K562 (cell line): ENCODE measurements at regions not wholly inside any gene's neighbourhood (a gene's known extent, or its start where the extent isn't known, plus 50 kb on each side); places are given as distances from the start of the nearest gene placed in this dataset.

Experiments
- ATAC-seq: fragments of 200-7000 bp; cut with Tn5 transposase; 3 replicates; pipeline ENCODE4 v1.9.1; 2020; ENCODE audit warnings: moderate library complexity
- BruUV-seq: library from RNA; stranded (reverse); fragments of 400-500 nt; replicated peaks from 2 replicates; lab custom pipeline; 2021; lab: Mats Ljungman, UMichigan
- CTCF ChIA-PET: fragments of 300-600 bp; formaldehyde crosslinking; extraction: SDS; loops from one replicate; lab custom pipeline; 2021; ENCODE audit warnings: low intra/inter-chr PET ratio; lab: Yijun Ruan, JAX
- POLR2A ChIA-PET: fragments of 300-600, 350-650 bp; sonication (Branson Sonifier 250); formaldehyde crosslinking; extraction: SDS; loops from one replicate; lab custom pipeline; 2021; ENCODE audit warnings: antibody characterized with exemption, inconsistent platforms; lab: Yijun Ruan, JAX
- DNase-seq, 4 experiments: peaks; one replicate each; pipeline versions ENCODE4 v3.0.0 to v3.0.0-alpha.2; 2011 to 2018; ENCODE audit warnings: low spot score in 3 of 4, mixed read lengths in 3 of 4; ENCODE audit errors: extremely low read depth in 1 of 4
- FAIRE-seq: peaks from 2 replicates; lab custom pipeline; 2011; peaks lifted over from hg19 to GRCh38; lab: Jason Lieb, UNC
- H2AFZ ChIP-seq: 2 replicates; pipeline ENCODE4 v1.6.0; 2011; ENCODE audit warnings: low read depth, low read length, control low read depth, inconsistent platforms
- H3K27ac ChIP-seq: fragments of 200-600 bp; 3 replicates; pipeline ENCODE4 v1.8.0; 2011; ENCODE audit warnings: low read depth, mild to moderate bottlenecking, control low read depth, inconsistent platforms, low read length, moderate library complexity, mixed read lengths; ENCODE audit errors: extremely low read depth
- H3K27me3 ChIP-seq, 2 experiments: fragments of 300-600 bp in 1 of 2; 2 replicates in 1 of 2; 3 replicates in 1 of 2; pipeline versions ENCODE4 v1.6.0 to v1.8.0; 2011; ENCODE audit warnings: inconsistent platforms in 2 of 2, low read length in 2 of 2, mild to moderate bottlenecking in 1 of 2, mixed read lengths in 1 of 2, moderate library complexity in 1 of 2; ENCODE audit not compliant: control insufficient read depth in 2 of 2, insufficient read depth in 2 of 2
- H3K36me3 ChIP-seq: fragments of 300-600 bp; 3 replicates; pipeline ENCODE4 v1.8.0; 2011; ENCODE audit warnings: mild to moderate bottlenecking, low read length, inconsistent platforms; ENCODE audit not compliant: control insufficient read depth, insufficient read depth
- H3K4me1 ChIP-seq, 2 experiments: fragments of 200-600 bp in 1 of 2; replicated peaks in 1 of 2; 2 replicates in 1 of 2; 3 replicates in 1 of 2; pipeline versions ENCODE4 v1.5.1 to v1.8.0; 2011; ENCODE audit warnings: inconsistent platforms in 2 of 2, low read length in 2 of 2, mild to moderate bottlenecking in 1 of 2, mixed read lengths in 1 of 2, moderate library complexity in 1 of 2; ENCODE audit not compliant: control insufficient read depth in 2 of 2, insufficient read depth in 2 of 2
- H3K4me2 ChIP-seq: 2 replicates; pipeline ENCODE4 v1.6.1; 2011; ENCODE audit warnings: low read length, control low read depth, inconsistent platforms, mixed read lengths; ENCODE audit not compliant: insufficient read depth
- H3K4me3 ChIP-seq: fragments of 200-600 bp; sonication (generic), shearing (Covaris generic); 2 replicates; pipeline ENCODE4 v1.5.1; 2016; ENCODE audit warnings: control low read depth, inconsistent platforms
- H3K79me2 ChIP-seq: fragments of 200-600 bp; 3 replicates; pipeline ENCODE4 v1.8.0; 2011; ENCODE audit warnings: low read length, inconsistent platforms; ENCODE audit not compliant: control insufficient read depth, insufficient read depth
- H3K9ac ChIP-seq, 2 experiments: 2 replicates each; pipeline versions ENCODE4 v1.6.0 to v1.6.1; 2011; ENCODE audit warnings: low read depth in 2 of 2, low read length in 2 of 2, control low read depth in 1 of 2, inconsistent platforms in 1 of 2, mild to moderate bottlenecking in 1 of 2, mixed read lengths in 1 of 2; ENCODE audit not compliant: insufficient read depth in 1 of 2
- H3K9me1 ChIP-seq: one replicate; pipeline ENCODE4 v1.6.0; 2011; ENCODE audit warnings: inconsistent platforms, mild to moderate bottlenecking, low read length, moderate library complexity; ENCODE audit not compliant: control insufficient read depth, insufficient read depth
- H3K9me3 ChIP-seq: replicated peaks from 2 replicates; pipeline ENCODE4 v1.5.1; 2011; ENCODE audit warnings: low read depth, low read length, inconsistent platforms; ENCODE audit not compliant: control insufficient read depth, insufficient read depth
- H4K20me1 ChIP-seq: replicated peaks from 2 replicates; pipeline ENCODE4 v1.6.1; 2011; ENCODE audit warnings: low read length, inconsistent platforms, mixed read lengths; ENCODE audit not compliant: control insufficient read depth, insufficient read depth
- HCFC1 ChIP-seq: IDR thresholded peaks from 2 replicates; pipeline ENCODE4 v1.6.1; 2012; ENCODE audit warnings: low read depth, low read length, improper control_type of control experiment
- TEAD4 ChIP-seq, 2 experiments: sonication (generic) in 1 of 2; formaldehyde crosslinking in 1 of 2; IDR thresholded peaks; 2 replicates each; pipeline versions ENCODE4 v1.6.1 to v1.8.0; 2012 to 2022; ENCODE audit warnings: borderline replicate concordance in 1 of 2, inconsistent platforms in 1 of 2, low read length in 1 of 2, mild to moderate bottlenecking in 1 of 2, missing genetic modification reagents in 1 of 2
- WGBS: fragments of 100-300 bp; shearing (Covaris generic); methylation state at CpG from one replicate; pipeline ENCODE4 v1.1.6; 2016; ENCODE audit warnings: low coverage, mixed read lengths; ENCODE audit not compliant: insufficient coverage; ENCODE audit errors: missing lambda C conversion rate; 5-methylcytosine and 5-hydroxymethylcytosine counted together
- in situ Hi-C: fragments of 300-500 bp; cut with MboI; formaldehyde crosslinking; loops from 4 replicates; pipeline ENCODE4 v1.15.0; 2018; ENCODE audit warnings: inconsistent platforms, mixed read lengths
- intact Hi-C: fragments of 100-400 bp; cut with micrococcal nuclease; formaldehyde crosslinking; loops from 2 replicates; pipeline ENCODE4 v1.14.2; 2022
- TF ChIP-seq, protein P1 (sequence below): fragments of 250-450 bp; sonication (Bioruptor Pico); IDR thresholded peaks from 2 replicates; pipeline ENCODE4 v1.5.0; 2021
- TF ChIP-seq, protein P2 (sequence below): sonication (generic); formaldehyde crosslinking; IDR thresholded peaks from 2 replicates; pipeline ENCODE4 v1.8.0; 2022; ENCODE audit warnings: missing genetic modification reagents, mild to moderate bottlenecking, borderline replicate concordance
- TF ChIP-seq, protein P3 (sequence below): fragments of 250-450 bp; sonication (Bioruptor Pico); IDR thresholded peaks from 2 replicates; pipeline ENCODE4 v1.4.0; 2020; ENCODE audit warnings: mild to moderate bottlenecking, moderate library complexity

DNA sequence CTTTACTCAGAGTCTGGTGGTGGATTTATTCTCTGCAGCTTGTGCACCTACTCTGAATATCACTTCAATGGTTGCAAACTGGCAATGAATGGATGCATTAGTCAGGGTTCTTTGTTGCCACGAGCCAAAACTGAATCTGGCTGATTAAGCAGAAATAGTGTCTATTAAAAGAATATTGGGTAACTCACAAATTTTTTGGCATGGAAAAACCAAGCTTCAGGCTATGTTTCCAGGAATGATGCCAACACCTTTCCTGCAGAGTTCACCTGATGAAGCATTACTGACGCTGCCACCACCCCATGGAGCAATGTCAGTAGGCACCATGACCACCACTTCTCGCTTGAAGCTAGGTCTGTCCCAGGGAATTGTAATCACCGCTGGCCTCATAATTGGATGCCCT is 597.8 kb upstream of the SLC10A2 start:
- Histone ChIP-seq H2AFZ (no peak overlapping the region), H3K4me3 (no peak overlapping the region), H3K4me1 (no peaks in the 10 kb centered on the region), H3K9me3 (no peaks in the 10 kb centered on the region), H3K9ac (no peak overlapping the region), H3K27me3 (no peaks in the 10 kb centered on the region), H3K36me3 (no peaks in the 10 kb centered on the region), H3K9me1 (no peaks in the 10 kb centered on the region), H3K79me2 (no peaks in the 10 kb centered on the region), H3K4me2 (no peak overlapping the region), H3K27ac (no peak overlapping the region), H4K20me1 (no peaks in the 10 kb centered on the region)
- ATAC-seq (no peak), DNase-seq (no peak), FAIRE-seq (no peak)
- WGBS, result 4% methylated on average over 4 of the region's 4 CpGs
- intact Hi-C loops (no loop called here), in situ Hi-C loops (no loop called here)
- BruUV-seq, result no TSS peak
- POLR2A ChIA-PET, result interaction anchor here (0.7 kb wide), 1 partner anchor 1405 kb away, joined by 3 read pairs; no protein-coding TSS in a partner anchor
- TF ChIP-seq, protein P1, sequence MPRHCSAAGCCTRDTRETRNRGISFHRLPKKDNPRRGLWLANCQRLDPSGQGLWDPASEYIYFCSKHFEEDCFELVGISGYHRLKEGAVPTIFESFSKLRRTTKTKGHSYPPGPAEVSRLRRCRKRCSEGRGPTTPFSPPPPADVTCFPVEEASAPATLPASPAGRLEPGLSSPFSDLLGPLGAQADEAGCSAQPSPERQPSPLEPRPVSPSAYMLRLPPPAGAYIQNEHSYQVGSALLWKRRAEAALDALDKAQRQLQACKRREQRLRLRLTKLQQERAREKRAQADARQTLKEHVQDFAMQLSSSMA (CRISPR knock-in tag), result no peak
- TF ChIP-seq, protein P2, sequence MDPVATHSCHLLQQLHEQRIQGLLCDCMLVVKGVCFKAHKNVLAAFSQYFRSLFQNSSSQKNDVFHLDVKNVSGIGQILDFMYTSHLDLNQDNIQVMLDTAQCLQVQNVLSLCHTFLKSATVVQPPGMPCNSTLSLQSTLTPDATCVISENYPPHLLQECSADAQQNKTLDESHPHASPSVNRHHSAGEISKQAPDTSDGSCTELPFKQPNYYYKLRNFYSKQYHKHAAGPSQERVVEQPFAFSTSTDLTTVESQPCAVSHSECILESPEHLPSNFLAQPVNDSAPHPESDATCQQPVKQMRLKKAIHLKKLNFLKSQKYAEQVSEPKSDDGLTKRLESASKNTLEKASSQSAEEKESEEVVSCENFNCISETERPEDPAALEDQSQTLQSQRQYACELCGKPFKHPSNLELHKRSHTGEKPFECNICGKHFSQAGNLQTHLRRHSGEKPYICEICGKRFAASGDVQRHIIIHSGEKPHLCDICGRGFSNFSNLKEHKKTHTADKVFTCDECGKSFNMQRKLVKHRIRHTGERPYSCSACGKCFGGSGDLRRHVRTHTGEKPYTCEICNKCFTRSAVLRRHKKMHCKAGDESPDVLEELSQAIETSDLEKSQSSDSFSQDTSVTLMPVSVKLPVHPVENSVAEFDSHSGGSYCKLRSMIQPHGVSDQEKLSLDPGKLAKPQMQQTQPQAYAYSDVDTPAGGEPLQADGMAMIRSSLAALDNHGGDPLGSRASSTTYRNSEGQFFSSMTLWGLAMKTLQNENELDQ (CRISPR knock-in tag), result no peak
- no peak for TF ChIP-seq TEAD4 (IDR thresholded peaks at IDR 0.05; ENCODE audit: low read length)
- no peak for TF ChIP-seq TEAD4 (CRISPR knock-in tag; IDR thresholded peaks at IDR 0.05; ENCODE audit: borderline replicate concordance)
- no peak for TF ChIP-seq HCFC1
- TF ChIP-seq, protein P3, sequence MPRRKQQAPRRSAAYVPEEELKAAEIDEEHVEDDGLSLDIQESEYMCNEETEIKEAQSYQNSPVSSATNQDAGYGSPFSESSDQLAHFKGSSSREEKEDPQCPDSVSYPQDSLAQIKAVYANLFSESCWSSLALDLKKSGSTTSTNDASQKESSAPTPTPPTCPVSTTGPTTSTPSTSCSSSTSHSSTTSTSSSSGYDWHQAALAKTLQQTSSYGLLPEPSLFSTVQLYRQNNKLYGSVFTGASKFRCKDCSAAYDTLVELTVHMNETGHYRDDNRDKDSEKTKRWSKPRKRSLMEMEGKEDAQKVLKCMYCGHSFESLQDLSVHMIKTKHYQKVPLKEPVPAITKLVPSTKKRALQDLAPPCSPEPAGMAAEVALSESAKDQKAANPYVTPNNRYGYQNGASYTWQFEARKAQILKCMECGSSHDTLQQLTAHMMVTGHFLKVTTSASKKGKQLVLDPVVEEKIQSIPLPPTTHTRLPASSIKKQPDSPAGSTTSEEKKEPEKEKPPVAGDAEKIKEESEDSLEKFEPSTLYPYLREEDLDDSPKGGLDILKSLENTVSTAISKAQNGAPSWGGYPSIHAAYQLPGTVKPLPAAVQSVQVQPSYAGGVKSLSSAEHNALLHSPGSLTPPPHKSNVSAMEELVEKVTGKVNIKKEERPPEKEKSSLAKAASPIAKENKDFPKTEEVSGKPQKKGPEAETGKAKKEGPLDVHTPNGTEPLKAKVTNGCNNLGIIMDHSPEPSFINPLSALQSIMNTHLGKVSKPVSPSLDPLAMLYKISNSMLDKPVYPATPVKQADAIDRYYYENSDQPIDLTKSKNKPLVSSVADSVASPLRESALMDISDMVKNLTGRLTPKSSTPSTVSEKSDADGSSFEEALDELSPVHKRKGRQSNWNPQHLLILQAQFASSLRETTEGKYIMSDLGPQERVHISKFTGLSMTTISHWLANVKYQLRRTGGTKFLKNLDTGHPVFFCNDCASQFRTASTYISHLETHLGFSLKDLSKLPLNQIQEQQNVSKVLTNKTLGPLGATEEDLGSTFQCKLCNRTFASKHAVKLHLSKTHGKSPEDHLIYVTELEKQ (CRISPR knock-in tag), result no peak
- CTCF ChIA-PET, result no interaction called here
